ENCODE measurements at regions not wholly inside any gene's neighbourhood (a gene's known extent, or its start where the extent isn't known, plus 50 kb on each side); places are given as distances from the start of the nearest gene placed in this dataset.

DNA sequence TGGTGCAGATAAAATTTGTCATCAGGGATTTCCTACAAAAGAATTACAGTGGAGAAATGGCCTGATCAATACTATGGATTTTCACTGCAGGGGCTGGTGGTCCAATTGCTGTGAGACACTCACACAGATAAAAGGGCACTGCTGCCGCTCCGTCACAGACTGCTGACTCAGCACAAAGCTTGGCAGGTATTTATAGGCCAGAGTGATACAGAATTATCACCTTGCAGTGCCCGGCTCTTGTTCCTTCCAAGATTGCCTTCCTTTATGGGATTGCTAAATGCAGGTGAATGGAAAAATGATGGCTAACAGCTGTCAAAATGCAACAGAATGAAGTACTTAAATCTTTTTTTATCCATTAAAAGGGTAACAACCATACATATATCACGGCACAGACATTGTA lies 247.8 kb upstream of the ZFP64 start:
- Histone ChIP-seq H3K4me2 (ENCODE audit: low read length) (no peak overlapping the region), H3K79me2 (ENCODE audit: insufficient read depth, low read length) (no peaks in the 10 kb centered on the region)

DNA sequence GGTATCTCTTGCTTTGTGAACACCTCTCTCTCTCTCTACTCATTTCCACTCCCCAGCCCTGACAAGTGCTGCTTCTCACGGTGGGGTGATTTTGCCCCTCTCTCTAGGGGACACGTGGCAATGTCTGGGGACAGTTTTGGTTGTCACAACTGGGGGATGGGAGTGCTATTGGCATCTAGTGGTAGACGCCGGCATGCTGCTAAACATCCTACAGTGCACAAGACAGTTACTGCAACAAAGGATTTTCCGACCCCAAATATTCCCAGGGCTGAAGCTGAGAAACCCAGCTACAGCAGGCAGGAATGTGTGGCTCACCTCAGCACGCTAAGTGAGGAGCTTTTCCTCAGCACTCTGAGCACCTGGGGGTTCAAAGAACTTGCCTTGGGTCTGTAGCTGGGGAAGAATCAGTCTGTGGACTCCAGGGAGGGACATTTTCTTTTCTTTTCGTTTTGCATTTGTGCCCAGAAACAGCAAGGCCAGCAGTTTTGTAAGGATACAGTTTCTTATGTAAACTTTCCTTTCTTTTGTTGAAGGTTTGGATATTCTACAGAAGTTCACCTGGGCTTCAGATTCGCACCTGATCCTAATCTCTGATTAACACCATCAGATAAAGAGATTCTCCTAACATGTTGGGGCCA lies 246.9 kb upstream of the ZFP64 start:
- POLR2A ChIA-PET = no interaction called here
- no peak overlapping the region for H2AFZ ChIP-seq (ENCODE audit: low read depth, low read length, poor library complexity, severe bottlenecking)
- TF ChIP-seq ELF1 (IDR thresholded peaks at IDR 0.05; ENCODE audit: borderline replicate concordance, low read depth) (no peak), JUND (IDR thresholded peaks at IDR 0.05) (no peak), SRF (IDR thresholded peaks at IDR 0.05; ENCODE audit: low read depth) (no peak), YY1 (IDR thresholded peaks at IDR 0.05; ENCODE audit: extremely low read depth, insufficient replicate concordance, low read depth, low read length) (no peak), SP1 (IDR thresholded peaks at IDR 0.05; ENCODE audit: low read depth) (no peak), EGR1 (IDR thresholded peaks at IDR 0.05; ENCODE audit: low read depth) (no peak), POLR2A (IDR thresholded peaks at IDR 0.05; ENCODE audit: borderline replicate concordance, extremely low read depth, insufficient read depth, insufficient read length) (no peak), CBX3 (IDR thresholded peaks at IDR 0.05; ENCODE audit: low read depth) (no peak), CEBPB (IDR thresholded peaks at IDR 0.05; ENCODE audit: low read depth) (no peak), FOSL1 (IDR thresholded peaks at IDR 0.05; ENCODE audit: low read depth) (no peak)
- TF ChIP-seq, protein P1, sequence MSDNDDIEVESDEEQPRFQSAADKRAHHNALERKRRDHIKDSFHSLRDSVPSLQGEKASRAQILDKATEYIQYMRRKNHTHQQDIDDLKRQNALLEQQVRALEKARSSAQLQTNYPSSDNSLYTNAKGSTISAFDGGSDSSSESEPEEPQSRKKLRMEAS (IDR thresholded peaks at IDR 0.05) = no peak
- TF ChIP-seq, protein P2, sequence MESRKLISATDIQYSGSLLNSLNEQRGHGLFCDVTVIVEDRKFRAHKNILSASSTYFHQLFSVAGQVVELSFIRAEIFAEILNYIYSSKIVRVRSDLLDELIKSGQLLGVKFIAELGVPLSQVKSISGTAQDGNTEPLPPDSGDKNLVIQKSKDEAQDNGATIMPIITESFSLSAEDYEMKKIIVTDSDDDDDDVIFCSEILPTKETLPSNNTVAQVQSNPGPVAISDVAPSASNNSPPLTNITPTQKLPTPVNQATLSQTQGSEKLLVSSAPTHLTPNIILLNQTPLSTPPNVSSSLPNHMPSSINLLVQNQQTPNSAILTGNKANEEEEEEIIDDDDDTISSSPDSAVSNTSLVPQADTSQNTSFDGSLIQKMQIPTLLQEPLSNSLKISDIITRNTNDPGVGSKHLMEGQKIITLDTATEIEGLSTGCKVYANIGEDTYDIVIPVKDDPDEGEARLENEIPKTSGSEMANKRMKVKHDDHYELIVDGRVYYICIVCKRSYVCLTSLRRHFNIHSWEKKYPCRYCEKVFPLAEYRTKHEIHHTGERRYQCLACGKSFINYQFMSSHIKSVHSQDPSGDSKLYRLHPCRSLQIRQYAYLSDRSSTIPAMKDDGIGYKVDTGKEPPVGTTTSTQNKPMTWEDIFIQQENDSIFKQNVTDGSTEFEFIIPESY (IDR thresholded peaks at IDR 0.05; ENCODE audit: extremely low read depth, insufficient replicate concordance, low read length) = no peak

More for the DNA sequence above, 247.8 kb upstream of the ZFP64 start:
- no peak for DNase-seq (ENCODE audit: low read depth, low spot score)
- ChIA-PET RAD21 (ENCODE audit: low non-redundant PET in 1 of 2, low total read pairs in 2 of 2, uncharacterized antibody in 2 of 2, unreplicated experiment in 2 of 2) (no interaction called here), POLR2A (no interaction called here), CTCF (no interaction called here)
- TF ChIP-seq EZH2 (IDR thresholded peaks at IDR 0.05) (no peak), YY1 (IDR thresholded peaks at IDR 0.05; ENCODE audit: extremely low read depth, insufficient replicate concordance, low read depth, low read length) (no peak), RAD21 (IDR thresholded peaks at IDR 0.05; ENCODE audit: low read depth) (no peak)
- TF ChIP-seq, protein P3, sequence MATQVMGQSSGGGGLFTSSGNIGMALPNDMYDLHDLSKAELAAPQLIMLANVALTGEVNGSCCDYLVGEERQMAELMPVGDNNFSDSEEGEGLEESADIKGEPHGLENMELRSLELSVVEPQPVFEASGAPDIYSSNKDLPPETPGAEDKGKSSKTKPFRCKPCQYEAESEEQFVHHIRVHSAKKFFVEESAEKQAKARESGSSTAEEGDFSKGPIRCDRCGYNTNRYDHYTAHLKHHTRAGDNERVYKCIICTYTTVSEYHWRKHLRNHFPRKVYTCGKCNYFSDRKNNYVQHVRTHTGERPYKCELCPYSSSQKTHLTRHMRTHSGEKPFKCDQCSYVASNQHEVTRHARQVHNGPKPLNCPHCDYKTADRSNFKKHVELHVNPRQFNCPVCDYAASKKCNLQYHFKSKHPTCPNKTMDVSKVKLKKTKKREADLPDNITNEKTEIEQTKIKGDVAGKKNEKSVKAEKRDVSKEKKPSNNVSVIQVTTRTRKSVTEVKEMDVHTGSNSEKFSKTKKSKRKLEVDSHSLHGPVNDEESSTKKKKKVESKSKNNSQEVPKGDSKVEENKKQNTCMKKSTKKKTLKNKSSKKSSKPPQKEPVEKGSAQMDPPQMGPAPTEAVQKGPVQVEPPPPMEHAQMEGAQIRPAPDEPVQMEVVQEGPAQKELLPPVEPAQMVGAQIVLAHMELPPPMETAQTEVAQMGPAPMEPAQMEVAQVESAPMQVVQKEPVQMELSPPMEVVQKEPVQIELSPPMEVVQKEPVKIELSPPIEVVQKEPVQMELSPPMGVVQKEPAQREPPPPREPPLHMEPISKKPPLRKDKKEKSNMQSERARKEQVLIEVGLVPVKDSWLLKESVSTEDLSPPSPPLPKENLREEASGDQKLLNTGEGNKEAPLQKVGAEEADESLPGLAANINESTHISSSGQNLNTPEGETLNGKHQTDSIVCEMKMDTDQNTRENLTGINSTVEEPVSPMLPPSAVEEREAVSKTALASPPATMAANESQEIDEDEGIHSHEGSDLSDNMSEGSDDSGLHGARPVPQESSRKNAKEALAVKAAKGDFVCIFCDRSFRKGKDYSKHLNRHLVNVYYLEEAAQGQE (IDR thresholded peaks at IDR 0.05; ENCODE audit: low read depth) = no peak
- Histone ChIP-seq H3K36me3 (ENCODE audit: control insufficient read depth in 1 of 2, insufficient read depth in 2 of 2, low read length in 2 of 2) (no peaks in the 10 kb centered on the region; a peak in 1 of 4 replicates), H2AFZ (ENCODE audit: low read depth, low read length, poor library complexity, severe bottlenecking) (no peak overlapping the region), H3K9me3 (ENCODE audit: control insufficient read depth in 1 of 2, insufficient read depth in 1 of 2, low read depth in 1 of 2, low read length in 2 of 2) (no peaks in the 10 kb centered on the region), H3K27me3 (ENCODE audit: insufficient read depth, low read length) (no peaks in the 10 kb centered on the region), H4K20me1 (ENCODE audit: insufficient read depth) (no peaks in the 10 kb centered on the region), H3K27ac (ENCODE audit: low read depth, low read length) (no peak overlapping the region), H3K9ac (ENCODE audit: low read length) (no peak overlapping the region), H3K4me3 (replicated peaks in 1 of 2; ENCODE audit: low read depth in 1 of 2, low read length in 2 of 2) (no peak overlapping the region), H3K4me1 (ENCODE audit: control insufficient read depth in 1 of 2, insufficient read depth in 2 of 2, low read length in 2 of 2) (no peaks in the 10 kb centered on the region), H3K9me2 (ENCODE audit: insufficient read depth) (no peaks in the 10 kb centered on the region)
- BruUV-seq (replicated peaks) = no TSS peak
- intact Hi-C loops (cut with micrococcal nuclease) = no loop called here
- no peak for ATAC-seq

More for the DNA sequence above, 246.9 kb upstream of the ZFP64 start:
- no TSS peak for BruUV-seq (replicated peaks)
- H3K4me1 ChIP-seq (ENCODE audit: control insufficient read depth in 1 of 2, insufficient read depth in 2 of 2, low read length in 2 of 2) = no peaks in the 10 kb centered on the region
- no peak for DNase-seq (ENCODE audit: low read depth, low spot score)
- no peaks in the 10 kb centered on the region for H3K79me2 ChIP-seq (ENCODE audit: insufficient read depth, low read length)
- H3K9ac ChIP-seq (ENCODE audit: low read length) = no peak overlapping the region
- H4K20me1 ChIP-seq (ENCODE audit: insufficient read depth) = no peaks in the 10 kb centered on the region
- CTCF ChIA-PET = no interaction called here
- no peak overlapping the region for H3K4me2 ChIP-seq (ENCODE audit: low read length)
- RAD21 ChIA-PET (ENCODE audit: low non-redundant PET in 1 of 2, low total read pairs in 2 of 2, uncharacterized antibody in 2 of 2, unreplicated experiment in 2 of 2) = no interaction called here
- H3K27me3 ChIP-seq (ENCODE audit: insufficient read depth, low read length) = no peaks in the 10 kb centered on the region
- H3K4me3 ChIP-seq (replicated peaks in 1 of 2; ENCODE audit: low read depth in 1 of 2, low read length in 2 of 2) = no peak overlapping the region
- no peak overlapping the region for H3K27ac ChIP-seq (ENCODE audit: low read depth, low read length)
- intact Hi-C loops (cut with micrococcal nuclease) = no loop called here
- H3K9me3 ChIP-seq (ENCODE audit: control insufficient read depth in 1 of 2, insufficient read depth in 1 of 2, low read depth in 1 of 2, low read length in 2 of 2) = no peaks in the 10 kb centered on the region
- no peaks in the 10 kb centered on the region for H3K9me2 ChIP-seq (ENCODE audit: insufficient read depth)
- no peak for ATAC-seq
- no peaks in the 10 kb centered on the region for H3K36me3 ChIP-seq (ENCODE audit: control insufficient read depth in 1 of 2, insufficient read depth in 2 of 2, low read length in 2 of 2)

All from HCT116 (cell line).